ENCODE measurements at regions not wholly inside any gene's neighbourhood (a gene's known extent, or its start where the extent isn't known, plus 50 kb on each side); places are given as distances from the start of the nearest gene placed in this dataset.

- DNase-seq (ENCODE audit: low read depth, low spot score) (no peak), ATAC-seq (no peak)
- Histone ChIP-seq H3K4me1 (ENCODE audit: control insufficient read depth, insufficient read depth, low read length) (no peaks in the 10 kb centered on the region), H3K27me3 (ENCODE audit: control insufficient read depth, insufficient read depth, low read length) (no peaks in the 10 kb centered on the region), H3K27ac (ENCODE audit: low read length) (no peak overlapping the region), H3K36me3 (ENCODE audit: control insufficient read depth, insufficient read depth, low read length) (no peaks in the 10 kb centered on the region), H3K9me3 (ENCODE audit: control insufficient read depth, insufficient read depth, low read depth, low read length) (no peaks in the 10 kb centered on the region), H3K4me3 (ENCODE audit: low read depth in 2 of 2, low read length in 2 of 2) (no peak overlapping the region)
- CTCF ChIA-PET, result no interaction called here
- POLR2A ChIA-PET, result no interaction called here
- in situ Hi-C loops (cut with HindIII; ENCODE audit: low pct_unique_long_range_greater_than_20kb, low sequenced_read_pairs), result no loop called here
- BruUV-seq (replicated peaks), result no TSS peak
- TF ChIP-seq REST (IDR thresholded peaks at IDR 0.05; ENCODE audit: insufficient read depth in 1 of 2, low read depth in 2 of 2, low read length in 1 of 2) (no peak), CTCF (IDR thresholded peaks at IDR 0.05) (no peak), POLR2AphosphoS5 (IDR thresholded peaks at IDR 0.05; ENCODE audit: low read depth, low read length) (no peak), TCF7L2 (IDR thresholded peaks at IDR 0.05; ENCODE audit: low read depth, low read length) (no peak), SIN3A (IDR thresholded peaks at IDR 0.05; ENCODE audit: borderline replicate concordance, insufficient read depth, low read depth, low read length) (no peak)
- intact Hi-C loops (cut with micrococcal nuclease; ENCODE audit: unreplicated experiment), result no loop called here
Observed at GRCh38 chr9:8189881-8190280, 390.3 kb upstream of the DMAC1 start.

GRCh38 chr9:8188723-8189407, 389.3 kb upstream of the DMAC1 start:
- ATAC-seq, result no peak
- no TSS peak for BruUV-seq (replicated peaks)
- TF ChIP-seq REST (IDR thresholded peaks at IDR 0.05; ENCODE audit: insufficient read depth in 1 of 2, low read depth in 2 of 2, low read length in 1 of 2), result no peak
- TF ChIP-seq SIN3A (IDR thresholded peaks at IDR 0.05; ENCODE audit: borderline replicate concordance, insufficient read depth, low read depth, low read length), result no peak
- TF ChIP-seq CTCF (IDR thresholded peaks at IDR 0.05), result no peak
- TF ChIP-seq TCF7L2 (IDR thresholded peaks at IDR 0.05; ENCODE audit: low read depth, low read length), result no peak
- no peak for TF ChIP-seq POLR2AphosphoS5 (IDR thresholded peaks at IDR 0.05; ENCODE audit: low read depth, low read length)
- Histone ChIP-seq H3K27ac (ENCODE audit: low read length) (no peak overlapping the region), H3K27me3 (ENCODE audit: control insufficient read depth, insufficient read depth, low read length) (no peaks in the 10 kb centered on the region), H3K4me1 (ENCODE audit: control insufficient read depth, insufficient read depth, low read length) (no peaks in the 10 kb centered on the region), H3K4me3 (ENCODE audit: low read depth in 2 of 2, low read length in 2 of 2) (no peak overlapping the region), H3K36me3 (ENCODE audit: control insufficient read depth, insufficient read depth, low read length) (no peaks in the 10 kb centered on the region), H3K9me3 (ENCODE audit: control insufficient read depth, insufficient read depth, low read depth, low read length) (no peaks in the 10 kb centered on the region)
- no peak for DNase-seq (ENCODE audit: low read depth, low spot score)
- in situ Hi-C loops (cut with HindIII; ENCODE audit: low pct_unique_long_range_greater_than_20kb, low sequenced_read_pairs), result no loop called here
- ChIA-PET CTCF (no interaction called here), POLR2A (no interaction called here)
- intact Hi-C loops (cut with micrococcal nuclease; ENCODE audit: unreplicated experiment), result no loop called here

All from Panc1 (cell line).